ENCODE measurements at regions not wholly inside any gene's neighbourhood (a gene's known extent, or its start where the extent isn't known, plus 50 kb on each side); places are given as distances from the start of the nearest gene placed in this dataset.
A peak's percentile ranks its signal among the peaks of the same experiment; 100 is the strongest.

DNA sequence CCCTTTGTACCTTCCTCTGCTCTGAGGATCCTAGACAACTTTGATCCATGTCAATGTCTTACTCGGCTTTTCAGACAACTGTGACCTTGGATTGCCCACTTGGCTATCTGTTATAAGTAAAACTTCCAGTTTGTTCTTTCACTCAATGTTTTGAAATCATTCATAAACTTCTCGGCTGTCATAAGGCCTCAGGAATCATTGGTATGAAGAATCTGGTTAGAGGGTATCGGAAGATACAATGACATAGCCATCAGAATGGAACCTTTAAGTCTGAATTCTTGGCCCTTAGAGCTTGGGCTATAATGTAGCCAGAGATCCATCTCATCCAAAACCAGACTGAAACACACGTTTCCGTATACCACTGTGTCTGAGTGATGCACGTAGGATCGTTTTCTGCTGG lies 59.0 kb upstream of the WDR1 start:
- no peak for DNase-seq (ENCODE audit: low read depth)

DNA sequence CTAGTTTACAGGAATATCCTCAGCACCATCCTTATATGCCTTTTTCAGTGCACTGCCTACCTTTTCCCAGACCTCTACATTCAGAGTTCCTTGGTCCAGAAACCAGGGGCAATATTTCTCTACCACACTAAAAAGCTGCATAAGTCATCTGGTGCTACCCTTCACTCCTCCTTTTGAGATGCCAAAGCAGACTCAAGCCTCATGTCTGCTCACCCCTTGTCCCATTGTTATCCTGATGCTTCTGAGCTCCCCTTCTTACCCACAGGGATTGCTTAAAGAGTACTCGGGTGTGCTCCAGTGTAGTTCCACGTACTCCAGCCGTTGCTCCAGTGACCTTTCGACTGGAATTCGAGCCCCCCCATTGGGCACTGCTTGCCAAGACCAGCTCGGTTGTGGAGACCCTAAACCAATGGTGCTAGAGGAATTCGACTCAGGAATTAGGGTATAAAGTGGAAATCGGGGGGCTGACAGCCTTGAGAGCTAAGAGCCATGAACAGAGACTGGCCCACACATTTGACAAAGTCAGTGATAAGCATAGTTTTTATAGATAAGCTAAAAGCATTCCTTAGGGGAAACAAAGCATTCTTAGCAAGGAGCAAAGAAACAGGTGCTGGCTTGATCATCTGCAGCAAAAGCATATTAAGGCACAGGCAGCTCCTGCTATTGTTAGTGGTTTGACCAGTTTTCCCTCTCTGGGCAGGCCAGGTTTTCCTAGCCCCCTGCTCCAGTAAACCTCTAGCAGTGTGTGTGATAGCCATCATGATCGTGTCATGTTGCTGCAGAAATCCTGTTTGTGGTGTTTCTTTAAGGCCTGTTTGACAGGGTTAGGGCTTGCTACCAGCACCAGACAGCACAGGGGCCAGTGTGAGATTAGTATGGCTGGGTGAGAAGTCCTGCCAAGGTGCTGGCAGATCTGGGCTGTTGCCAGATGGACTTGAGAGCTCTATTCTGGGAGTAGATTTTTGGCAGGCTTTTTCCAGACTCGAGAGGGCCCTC lies 57.5 kb upstream of the WDR1 start:
- DNase-seq (ENCODE audit: low read depth): no peak

DNA sequence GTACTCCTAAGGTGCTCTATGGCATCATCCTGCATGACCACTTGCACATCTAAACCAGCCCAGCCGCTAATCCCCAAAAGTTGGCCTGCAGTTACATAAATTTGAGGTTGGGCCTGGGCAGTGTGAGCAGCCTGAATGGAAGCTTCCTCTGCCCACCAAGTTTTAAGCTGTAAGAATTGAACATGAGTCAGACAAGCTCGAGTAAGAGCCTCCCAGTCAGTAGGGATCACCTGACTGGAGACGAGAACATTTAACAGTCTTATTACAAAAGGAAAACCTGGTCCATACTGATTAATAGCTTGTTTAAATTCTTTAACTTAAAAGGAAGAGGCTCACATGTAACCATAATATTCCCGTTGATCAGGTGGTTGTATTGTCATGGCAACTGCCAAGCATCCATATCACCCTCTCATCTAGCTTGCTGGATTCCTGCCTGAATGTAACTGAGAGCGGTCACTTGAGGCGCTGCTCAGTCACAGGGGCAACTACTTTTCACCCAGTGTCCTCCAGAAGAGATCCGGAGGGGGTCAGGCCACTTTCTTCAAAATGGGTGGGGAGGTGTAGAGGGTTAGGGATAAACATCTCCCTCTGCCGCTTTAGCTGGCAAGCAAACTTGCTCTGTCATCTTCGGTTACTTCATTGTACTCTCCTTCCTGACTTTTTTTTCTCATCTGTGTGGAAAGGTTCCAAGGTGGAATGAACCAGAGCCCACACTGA lies 56.6 kb upstream of the WDR1 start:
- peak; percentile 18 for DNase-seq (ENCODE audit: low read depth)

DNA sequence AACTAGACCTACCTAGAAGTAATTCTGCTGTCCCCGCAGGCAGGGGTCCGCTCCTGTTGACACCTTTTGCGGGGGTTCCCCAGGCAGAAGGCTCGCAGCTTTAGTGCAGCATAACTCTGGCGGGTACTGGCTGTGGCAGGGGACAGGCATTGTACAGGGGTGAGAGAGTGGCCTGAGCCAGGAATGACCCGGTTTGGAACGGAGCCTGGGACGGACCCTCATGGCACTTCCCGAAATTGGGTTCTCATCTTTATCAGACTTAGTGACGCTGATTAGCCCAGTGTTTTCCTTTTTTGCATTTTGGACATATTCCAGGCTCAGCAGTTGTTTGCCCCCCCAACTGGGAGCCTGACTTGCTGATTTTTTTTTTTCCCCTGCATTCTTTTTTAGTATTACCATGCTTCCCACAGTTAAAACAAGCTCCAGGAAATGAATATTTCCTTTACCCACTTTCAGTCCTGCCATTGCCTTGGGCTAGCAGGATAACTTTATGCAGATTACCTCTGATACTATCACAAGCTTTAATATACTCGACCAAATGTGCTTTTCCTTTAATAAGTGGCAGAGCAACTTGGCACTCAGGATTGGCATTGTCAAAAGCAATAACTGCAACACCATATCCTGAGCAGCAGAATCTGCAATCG lies 55.8 kb upstream of the WDR1 start:
- no peak for DNase-seq (ENCODE audit: low read depth)

DNA sequence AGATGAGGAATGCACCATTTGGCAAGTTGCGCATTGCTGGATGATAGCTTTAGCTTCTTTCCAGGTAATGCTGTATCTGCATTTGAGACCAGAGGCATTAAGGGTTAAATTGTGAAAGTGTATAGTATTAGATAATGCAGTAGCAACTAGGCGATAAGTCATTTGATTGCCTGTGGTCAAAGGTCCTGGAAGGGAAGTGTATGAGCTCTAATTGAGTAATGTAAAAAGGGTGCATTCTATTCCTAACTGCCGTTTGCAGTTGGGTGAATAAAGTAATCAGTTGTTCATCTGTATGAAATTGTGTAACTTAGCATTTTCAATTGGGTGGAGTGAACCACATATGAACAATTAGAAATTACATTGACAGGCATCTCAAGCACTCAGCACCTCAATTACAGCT lies 54.5 kb upstream of the WDR1 start:
- DNase-seq (ENCODE audit: low read depth): no peak

DNA sequence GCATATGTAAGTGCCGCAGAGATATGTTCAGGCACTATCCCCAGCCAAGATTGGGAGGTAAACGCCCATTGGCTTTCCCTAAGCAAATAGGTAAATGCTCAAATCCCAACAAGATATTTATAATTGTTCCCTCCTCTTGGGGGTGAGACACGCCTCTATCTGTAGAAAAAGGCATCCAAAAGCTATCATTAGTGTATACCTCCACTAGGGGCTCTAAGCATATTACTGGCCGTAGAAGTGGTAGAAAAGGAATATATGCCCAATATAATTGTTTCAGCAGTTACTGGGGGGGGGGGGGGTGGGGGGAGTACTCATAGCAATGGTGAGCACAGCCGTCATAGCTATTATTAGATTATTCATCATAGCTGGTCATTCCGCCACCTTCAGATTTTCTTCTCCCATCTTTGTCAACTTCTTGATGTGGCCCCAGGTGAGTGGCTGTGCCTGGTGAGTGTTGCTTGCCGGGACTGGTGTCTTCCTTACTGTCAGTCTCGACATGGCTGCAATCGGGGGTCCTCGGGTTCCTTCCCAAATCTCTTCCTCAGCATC lies 53.3 kb upstream of the WDR1 start:
- DNase-seq (ENCODE audit: low read depth): no peak

DNA sequence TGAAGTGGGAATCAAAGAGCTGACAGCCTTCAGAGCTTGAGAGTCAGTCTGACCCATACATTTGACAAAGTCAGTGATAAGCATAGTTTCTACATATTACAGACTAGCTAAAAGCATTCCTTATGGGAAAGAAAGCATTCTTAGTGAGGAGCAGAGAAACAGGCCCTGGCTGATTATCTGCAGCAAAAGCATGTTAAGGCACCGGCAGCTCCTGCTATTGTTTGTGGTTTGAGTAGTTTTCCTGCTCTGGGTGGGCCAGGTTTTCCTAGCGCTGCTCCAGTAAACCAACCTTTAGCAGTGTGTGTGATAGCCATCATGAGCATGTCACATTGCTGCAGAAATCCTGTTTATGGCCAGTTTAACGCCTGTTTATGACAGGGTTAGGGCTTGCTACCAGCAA lies 51.6 kb upstream of the WDR1 start:
- no peak for DNase-seq (ENCODE audit: low read depth)

DNA sequence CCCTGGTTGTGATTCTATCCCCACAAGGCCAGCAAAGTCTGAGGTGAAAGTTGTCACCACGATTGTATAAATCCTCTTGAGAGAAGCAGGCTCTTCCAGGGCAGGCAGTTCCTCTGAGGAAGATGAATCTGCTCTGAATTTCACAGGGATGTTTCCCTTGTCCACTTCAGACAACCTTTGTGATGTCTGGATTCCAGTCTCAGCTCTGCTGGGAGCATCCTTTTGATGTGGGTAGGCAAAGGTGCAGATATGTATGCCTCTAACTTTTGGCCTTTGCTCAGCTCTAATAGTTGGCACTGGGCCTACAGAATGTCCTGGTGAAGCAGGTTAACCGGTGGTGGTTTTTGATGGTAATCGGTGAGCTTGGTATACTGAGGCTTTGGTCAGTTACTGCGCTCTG lies 50.6 kb upstream of the WDR1 start:
- DNase-seq (ENCODE audit: low read depth): no peak

Data from Daoy (cell line).